ENCODE measurements at regions not wholly inside any gene's neighbourhood (a gene's known extent, or its start where the extent isn't known, plus 50 kb on each side); places are given as distances from the start of the nearest gene placed in this dataset.

DNA sequence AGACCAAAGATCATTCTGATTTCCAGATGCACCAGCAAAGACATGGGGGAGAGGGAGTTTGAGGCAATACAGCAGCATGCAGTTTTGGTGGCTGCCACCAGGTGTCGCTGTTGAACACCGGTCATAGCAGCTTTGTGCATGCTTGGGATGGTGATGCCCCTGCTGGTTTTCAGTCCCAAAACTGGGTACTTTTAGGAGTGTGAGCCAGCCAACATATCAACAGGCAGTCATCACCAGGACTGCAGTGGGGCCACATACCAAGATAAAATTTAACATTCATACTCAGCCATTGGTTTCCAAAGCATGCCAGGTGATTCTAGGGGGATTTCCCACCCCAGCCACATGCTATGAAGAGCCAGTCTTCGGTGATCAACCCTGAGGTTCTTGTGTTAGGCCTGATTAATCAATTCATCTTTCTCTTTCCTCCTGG, 64.2 kb downstream of the PHETA1 start:
- Histone ChIP-seq H3K4me1 (ENCODE audit: control insufficient read depth, insufficient read depth, low read length) (peaks cover 2% of the 10 kb centered on the region; the same call in 1 of the 2 replicates), H3K79me2 (ENCODE audit: control insufficient read depth, insufficient read depth, low read length) (no peaks in the 10 kb centered on the region), H3K27me3 (replicated peaks in 1 of 2; ENCODE audit: control insufficient read depth in 2 of 2, insufficient read depth in 2 of 2, low read length in 1 of 2) (no peaks in the 10 kb centered on the region), H3K36me3 (ENCODE audit: control insufficient read depth in 2 of 2, insufficient read depth in 2 of 2, low read length in 1 of 2) (no peaks in the 10 kb centered on the region), H4K20me1 (ENCODE audit: control insufficient read depth, insufficient read depth) (no peaks in the 10 kb centered on the region), H3K4me2 (ENCODE audit: control insufficient read depth, insufficient read depth) (no peak overlapping the region), H3K9me3 (replicated peaks; ENCODE audit: control insufficient read depth, insufficient read depth, low read length) (peaks cover 23% of the 10 kb centered on the region), H2AFZ (ENCODE audit: control insufficient read depth, low read depth, low read length) (no peak overlapping the region), H3K27ac (ENCODE audit: control insufficient read depth, insufficient read depth) (no peak overlapping the region), H3K9ac (ENCODE audit: control insufficient read depth, insufficient read depth, low read length) (no peak overlapping the region), H3K4me3 (no peak overlapping the region)
- CTCF ChIA-PET = interaction anchor here (0.6 to 2.3 kb wide), 2 partner anchors 84 to 409 kb away, joined by 5 to 7 read pairs; no protein-coding TSS in a partner anchor
- POLR2A ChIA-PET = no interaction called here
- in situ Hi-C loops (cut with MboI) = no loop called here
- SMC1A ChIA-PET (ENCODE audit: uncharacterized antibody, unreplicated experiment) = no interaction called here
- ATAC-seq (no peak), FAIRE-seq (no peak), DNase-seq (ENCODE audit: low read depth, low spot score) (no peak)
- no TSS peak for BruUV-seq (replicated peaks)
- RAD21 ChIA-PET (ENCODE audit: unreplicated experiment) = no interaction called here
- intact Hi-C loops (cut with micrococcal nuclease; ENCODE audit: unreplicated experiment) = no loop called here
- 36% methylated on average over 3 of the region's 3 CpGs for WGBS (ENCODE audit: insufficient coverage, insufficient replicate concordance, low lambda C conversion rate, missing lambda C conversion rate)
- TF ChIP-seq CBFB (IDR thresholded peaks at IDR 0.05; ENCODE audit: low read depth) = no peak
- peak; percentile 34 for TF ChIP-seq SP1 (IDR thresholded peaks at IDR 0.05; ENCODE audit: low read depth, low read length)
- TF ChIP-seq MYB (IDR thresholded peaks at IDR 0.05; ENCODE audit: borderline replicate concordance, low read depth, low read length) = no peak
- TF ChIP-seq, protein P1, sequence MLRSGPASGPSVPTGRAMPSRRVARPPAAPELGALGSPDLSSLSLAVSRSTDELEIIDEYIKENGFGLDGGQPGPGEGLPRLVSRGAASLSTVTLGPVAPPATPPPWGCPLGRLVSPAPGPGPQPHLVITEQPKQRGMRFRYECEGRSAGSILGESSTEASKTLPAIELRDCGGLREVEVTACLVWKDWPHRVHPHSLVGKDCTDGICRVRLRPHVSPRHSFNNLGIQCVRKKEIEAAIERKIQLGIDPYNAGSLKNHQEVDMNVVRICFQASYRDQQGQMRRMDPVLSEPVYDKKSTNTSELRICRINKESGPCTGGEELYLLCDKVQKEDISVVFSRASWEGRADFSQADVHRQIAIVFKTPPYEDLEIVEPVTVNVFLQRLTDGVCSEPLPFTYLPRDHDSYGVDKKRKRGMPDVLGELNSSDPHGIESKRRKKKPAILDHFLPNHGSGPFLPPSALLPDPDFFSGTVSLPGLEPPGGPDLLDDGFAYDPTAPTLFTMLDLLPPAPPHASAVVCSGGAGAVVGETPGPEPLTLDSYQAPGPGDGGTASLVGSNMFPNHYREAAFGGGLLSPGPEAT (IDR thresholded peaks at IDR 0.05; ENCODE audit: low read depth) = no peak
- TF ChIP-seq RBBP5 (conservative IDR thresholded peaks at IDR 0.05) = no peak
- no peak for TF ChIP-seq SPI1 (IDR thresholded peaks at IDR 0.05; ENCODE audit: borderline replicate concordance, insufficient read depth, low read depth, low read length)
- TF ChIP-seq, protein P2, sequence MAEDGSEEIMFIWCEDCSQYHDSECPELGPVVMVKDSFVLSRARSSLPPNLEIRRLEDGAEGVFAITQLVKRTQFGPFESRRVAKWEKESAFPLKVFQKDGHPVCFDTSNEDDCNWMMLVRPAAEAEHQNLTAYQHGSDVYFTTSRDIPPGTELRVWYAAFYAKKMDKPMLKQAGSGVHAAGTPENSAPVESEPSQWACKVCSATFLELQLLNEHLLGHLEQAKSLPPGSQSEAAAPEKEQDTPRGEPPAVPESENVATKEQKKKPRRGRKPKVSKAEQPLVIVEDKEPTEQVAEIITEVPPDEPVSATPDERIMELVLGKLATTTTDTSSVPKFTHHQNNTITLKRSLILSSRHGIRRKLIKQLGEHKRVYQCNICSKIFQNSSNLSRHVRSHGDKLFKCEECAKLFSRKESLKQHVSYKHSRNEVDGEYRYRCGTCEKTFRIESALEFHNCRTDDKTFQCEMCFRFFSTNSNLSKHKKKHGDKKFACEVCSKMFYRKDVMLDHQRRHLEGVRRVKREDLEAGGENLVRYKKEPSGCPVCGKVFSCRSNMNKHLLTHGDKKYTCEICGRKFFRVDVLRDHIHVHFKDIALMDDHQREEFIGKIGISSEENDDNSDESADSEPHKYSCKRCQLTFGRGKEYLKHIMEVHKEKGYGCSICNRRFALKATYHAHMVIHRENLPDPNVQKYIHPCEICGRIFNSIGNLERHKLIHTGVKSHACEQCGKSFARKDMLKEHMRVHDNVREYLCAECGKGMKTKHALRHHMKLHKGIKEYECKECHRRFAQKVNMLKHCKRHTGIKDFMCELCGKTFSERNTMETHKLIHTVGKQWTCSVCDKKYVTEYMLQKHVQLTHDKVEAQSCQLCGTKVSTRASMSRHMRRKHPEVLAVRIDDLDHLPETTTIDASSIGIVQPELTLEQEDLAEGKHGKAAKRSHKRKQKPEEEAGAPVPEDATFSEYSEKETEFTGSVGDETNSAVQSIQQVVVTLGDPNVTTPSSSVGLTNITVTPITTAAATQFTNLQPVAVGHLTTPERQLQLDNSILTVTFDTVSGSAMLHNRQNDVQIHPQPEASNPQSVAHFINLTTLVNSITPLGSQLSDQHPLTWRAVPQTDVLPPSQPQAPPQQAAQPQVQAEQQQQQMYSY (CRISPR knock-in tag; IDR thresholded peaks at IDR 0.05) = no peak
- peak; percentile 68; the same call in 1 of the 2 replicates for TF ChIP-seq NFXL1 (IDR thresholded peaks at IDR 0.05; ENCODE audit: borderline replicate concordance)
- TF ChIP-seq ZNF622 (IDR thresholded peaks at IDR 0.05) = no peak
- TF ChIP-seq ZNF207 (IDR thresholded peaks at IDR 0.05; ENCODE audit: borderline replicate concordance) = no peak
- TF ChIP-seq, protein P3, sequence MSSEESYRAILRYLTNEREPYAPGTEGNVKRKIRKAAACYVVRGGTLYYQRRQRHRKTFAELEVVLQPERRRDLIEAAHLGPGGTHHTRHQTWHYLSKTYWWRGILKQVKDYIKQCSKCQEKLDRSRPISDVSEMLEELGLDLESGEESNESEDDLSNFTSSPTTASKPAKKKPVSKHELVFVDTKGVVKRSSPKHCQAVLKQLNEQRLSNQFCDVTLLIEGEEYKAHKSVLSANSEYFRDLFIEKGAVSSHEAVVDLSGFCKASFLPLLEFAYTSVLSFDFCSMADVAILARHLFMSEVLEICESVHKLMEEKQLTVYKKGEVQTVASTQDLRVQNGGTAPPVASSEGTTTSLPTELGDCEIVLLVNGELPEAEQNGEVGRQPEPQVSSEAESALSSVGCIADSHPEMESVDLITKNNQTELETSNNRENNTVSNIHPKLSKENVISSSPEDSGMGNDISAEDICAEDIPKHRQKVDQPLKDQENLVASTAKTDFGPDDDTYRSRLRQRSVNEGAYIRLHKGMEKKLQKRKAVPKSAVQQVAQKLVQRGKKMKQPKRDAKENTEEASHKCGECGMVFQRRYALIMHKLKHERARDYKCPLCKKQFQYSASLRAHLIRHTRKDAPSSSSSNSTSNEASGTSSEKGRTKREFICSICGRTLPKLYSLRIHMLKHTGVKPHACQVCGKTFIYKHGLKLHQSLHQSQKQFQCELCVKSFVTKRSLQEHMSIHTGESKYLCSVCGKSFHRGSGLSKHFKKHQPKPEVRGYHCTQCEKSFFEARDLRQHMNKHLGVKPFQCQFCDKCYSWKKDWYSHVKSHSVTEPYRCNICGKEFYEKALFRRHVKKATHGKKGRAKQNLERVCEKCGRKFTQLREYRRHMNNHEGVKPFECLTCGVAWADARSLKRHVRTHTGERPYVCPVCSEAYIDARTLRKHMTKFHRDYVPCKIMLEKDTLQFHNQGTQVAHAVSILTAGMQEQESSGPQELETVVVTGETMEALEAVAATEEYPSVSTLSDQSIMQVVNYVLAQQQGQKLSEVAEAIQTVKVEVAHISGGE (CRISPR knock-in tag; IDR thresholded peaks at IDR 0.05) = no peak
- TF ChIP-seq, protein P4, sequence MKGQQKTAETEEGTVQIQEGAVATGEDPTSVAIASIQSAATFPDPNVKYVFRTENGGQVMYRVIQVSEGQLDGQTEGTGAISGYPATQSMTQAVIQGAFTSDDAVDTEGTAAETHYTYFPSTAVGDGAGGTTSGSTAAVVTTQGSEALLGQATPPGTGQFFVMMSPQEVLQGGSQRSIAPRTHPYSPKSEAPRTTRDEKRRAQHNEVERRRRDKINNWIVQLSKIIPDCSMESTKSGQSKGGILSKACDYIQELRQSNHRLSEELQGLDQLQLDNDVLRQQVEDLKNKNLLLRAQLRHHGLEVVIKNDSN (IDR thresholded peaks at IDR 0.05; ENCODE audit: borderline replicate concordance, extremely low read length, insufficient read depth, low read depth, low read length) = peak; percentile 5
- peak in 1 of 2 experiments; percentile 32; a peak in 1 of 4 replicates for TF ChIP-seq IKZF2 (IDR thresholded peaks at IDR 0.05)
- TF ChIP-seq CBX5 (IDR thresholded peaks at IDR 0.05; ENCODE audit: low read depth) = peak; percentile 100
- TF ChIP-seq LARP7 (IDR thresholded peaks at IDR 0.05) = no peak
- TF ChIP-seq PAX5 (IDR thresholded peaks at IDR 0.05; ENCODE audit: borderline replicate concordance, low read depth, low read length) = no peak
